ENCODE measurements at regions not wholly inside any gene's neighbourhood (a gene's known extent, or its start where the extent isn't known, plus 50 kb on each side); places are given as distances from the start of the nearest gene placed in this dataset.

- TF ChIP-seq CTCF (IDR thresholded peaks at IDR 0.05) (no peak), POLR2A (IDR thresholded peaks at IDR 0.05) (no peak)
- no peaks in the 10 kb centered on the region for H3K9me3 ChIP-seq
- H3K27ac ChIP-seq, result peak overlapping the region; percentile 93 to 99 (median 98)
- no peaks in the 10 kb centered on the region for H3K36me3 ChIP-seq
- no peaks in the 10 kb centered on the region for H3K4me1 ChIP-seq
- H3K27me3 ChIP-seq, result no peaks in the 10 kb centered on the region
- DNase-seq (no peak), ATAC-seq (peak in 1 of 4 donors; percentile 1)
- WGBS (ENCODE audit: insufficient coverage, low coverage, low lambda C conversion rate, missing lambda C conversion rate), result 37% methylated on average over 4 of the region's 4 CpGs
- intact Hi-C loops (cut with DNase I), result no loop called here
- peak overlapping the region; percentile 68 to 80 (median 73) for H3K4me3 ChIP-seq
These were observed 114.8 kb upstream of the SERTAD2 start for GRCh38 chr2:64768491-64769005.

GRCh38 chr2:64769392-64770044, 115.8 kb upstream of the SERTAD2 start:
- H3K27ac ChIP-seq, result no peak overlapping the region
- no peak for ATAC-seq

GRCh38 chr2:64770137-64770780, 116.5 kb upstream of the SERTAD2 start:
- TF ChIP-seq POLR2A (IDR thresholded peaks at IDR 0.05), result no peak
- H3K4me3 ChIP-seq, result no peak overlapping the region
- H3K27ac ChIP-seq, result no peak overlapping the region
- no peak for DNase-seq
- H3K36me3 ChIP-seq, result no peaks in the 10 kb centered on the region
- H3K27me3 ChIP-seq, result no peaks in the 10 kb centered on the region
- ATAC-seq, result no peak
- no peaks in the 10 kb centered on the region for H3K9me3 ChIP-seq
- intact Hi-C loops (cut with DNase I), result no loop called here
- H3K4me1 ChIP-seq, result no peaks in the 10 kb centered on the region
- WGBS (ENCODE audit: insufficient coverage, low coverage, low lambda C conversion rate, missing lambda C conversion rate), result 95% methylated on average over 2 of the region's 2 CpGs

More at GRCh38 chr2:64769392-64770044, 115.8 kb upstream of the SERTAD2 start:
- no peak overlapping the region for H3K4me3 ChIP-seq
- H3K36me3 ChIP-seq, result no peaks in the 10 kb centered on the region
- no peaks in the 10 kb centered on the region for H3K4me1 ChIP-seq
- WGBS (ENCODE audit: insufficient coverage, low coverage, low lambda C conversion rate, missing lambda C conversion rate), result 64% methylated on average over 6 of the region's 6 CpGs
- DNase-seq, result no peak
- no peaks in the 10 kb centered on the region for H3K27me3 ChIP-seq
- TF ChIP-seq CTCF (IDR thresholded peaks at IDR 0.05) (no peak), POLR2A (IDR thresholded peaks at IDR 0.05) (no peak)
- intact Hi-C loops (cut with DNase I), result no loop called here
- no peaks in the 10 kb centered on the region for H3K9me3 ChIP-seq

GRCh38 chr2:64770781-64771334, 117.1 kb upstream of the SERTAD2 start:
- no peaks in the 10 kb centered on the region for H3K9me3 ChIP-seq
- WGBS (ENCODE audit: insufficient coverage, low coverage, low lambda C conversion rate, missing lambda C conversion rate), result 100% methylated on average over 1 of the region's 5 CpGs
- DNase-seq (peak in 2 of 3 donors; percentile 51 to 57), ATAC-seq (peak in 2 of 4 donors; percentile 12 to 43)
- H3K36me3 ChIP-seq, result no peaks in the 10 kb centered on the region
- H3K27ac ChIP-seq, result no peak overlapping the region
- no peaks in the 10 kb centered on the region for H3K4me1 ChIP-seq
- H3K27me3 ChIP-seq, result no peaks in the 10 kb centered on the region
- TF ChIP-seq POLR2A (IDR thresholded peaks at IDR 0.05), result no peak
- intact Hi-C loops (cut with DNase I), result no loop called here
- no peak overlapping the region for H3K4me3 ChIP-seq

GRCh38 chr2:64771737-64772136, 118.0 kb upstream of the SERTAD2 start:
- no peak for ATAC-seq

More at GRCh38 chr2:64771737-64772136, 118.0 kb upstream of the SERTAD2 start:
- Histone ChIP-seq H3K27me3 (no peaks in the 10 kb centered on the region), H3K4me1 (no peaks in the 10 kb centered on the region), H3K4me3 (no peak overlapping the region), H3K36me3 (no peaks in the 10 kb centered on the region), H3K27ac (no peak overlapping the region), H3K9me3 (no peaks in the 10 kb centered on the region)
- DNase-seq, result no peak
- TF ChIP-seq POLR2A (IDR thresholded peaks at IDR 0.05), result no peak
- no peak for TF ChIP-seq CTCF (IDR thresholded peaks at IDR 0.05)
- 86% methylated on average over 1 of the region's 1 CpG for WGBS (ENCODE audit: insufficient coverage, low coverage, low lambda C conversion rate, missing lambda C conversion rate)
- intact Hi-C loops (cut with DNase I), result no loop called here

Measured in right lobe of liver (tissue), 6 donors.